T-helper 2 cell treated with Interferon-gamma antibody and Interleukin-4, amounts not matched to agents 100 ng/mL and 5 ng/mL, for 36 hours (primary cell): ENCODE measurements at regions not wholly inside any gene's neighbourhood (a gene's known extent, or its start where the extent isn't known, plus 50 kb on each side); places are given as distances from the start of the nearest gene placed in this dataset.

ENCODE experiments used
- intact Hi-C: fragments of 100-400 bp; cut with micrococcal nuclease; formaldehyde crosslinking; loops from one replicate; pipeline ENCODE4 v1.15.1; 2023

GRCh38 chr18:56545464-56545863 lies 92.9 kb downstream of the TXNL1 start:
- intact Hi-C loops: no loop called here

- intact Hi-C loops: no loop called here
Measured at GRCh38 chr18:56542476-56542875, 95.9 kb downstream of the TXNL1 start.

- intact Hi-C loops: no loop called here
Measured at GRCh38 chr18:56541793-56542192, 96.6 kb downstream of the TXNL1 start.

GRCh38 chr18:56541340-56541739 lies 97.1 kb downstream of the TXNL1 start:
- intact Hi-C loops: no loop called here

- intact Hi-C loops: no loop called here
Measured at GRCh38 chr18:56538746-56539145, 99.6 kb downstream of the TXNL1 start.

GRCh38 chr18:56532176-56532840 lies 106.1 kb downstream of the TXNL1 start:
- intact Hi-C loops: no loop called here

GRCh38 chr18:56522816-56523215 lies 115.6 kb downstream of the TXNL1 start:
- intact Hi-C loops: no loop called here

- intact Hi-C loops: no loop called here
Measured at GRCh38 chr18:56521263-56521662, 117.1 kb downstream of the TXNL1 start.

GRCh38 chr18:56517761-56518160 lies 120.6 kb downstream of the TXNL1 start:
- intact Hi-C loops: no loop called here

GRCh38 chr18:56517196-56517595 lies 121.2 kb downstream of the TXNL1 start:
- intact Hi-C loops: no loop called here

GRCh38 chr18:56516789-56517188 lies 121.6 kb downstream of the TXNL1 start:
- intact Hi-C loops: no loop called here

- intact Hi-C loops: no loop called here
Measured at GRCh38 chr18:56515522-56515921, 122.9 kb downstream of the TXNL1 start.

GRCh38 chr18:56511996-56512395 lies 126.4 kb downstream of the TXNL1 start:
- intact Hi-C loops: no loop called here

- intact Hi-C loops: no loop called here
Measured at GRCh38 chr18:56510108-56510507, 128.3 kb downstream of the TXNL1 start.

- intact Hi-C loops: no loop called here
Measured at GRCh38 chr18:56509656-56510055, 128.7 kb downstream of the TXNL1 start.

- intact Hi-C loops: no loop called here
Measured at GRCh38 chr18:56508370-56509036, 129.9 kb downstream of the TXNL1 start.

- intact Hi-C loops: no loop called here
Measured at GRCh38 chr18:56505971-56506370, 132.4 kb downstream of the TXNL1 start.

GRCh38 chr18:56505293-56505692 lies 133.1 kb downstream of the TXNL1 start:
- intact Hi-C loops: no loop called here

GRCh38 chr18:56501896-56502295 lies 136.5 kb downstream of the TXNL1 start:
- intact Hi-C loops: no loop called here

GRCh38 chr18:56495884-56496283 lies 142.5 kb downstream of the TXNL1 start:
- intact Hi-C loops: no loop called here

- intact Hi-C loops: no loop called here
Measured at GRCh38 chr18:56493531-56493930, 144.9 kb downstream of the TXNL1 start.

- intact Hi-C loops: no loop called here
Measured at GRCh38 chr18:56492136-56492535, 146.3 kb downstream of the TXNL1 start.

- intact Hi-C loops: no loop called here
Measured at GRCh38 chr18:56490942-56491341, 147.4 kb downstream of the TXNL1 start.
